WTC11 (cell line): ENCODE measurements at regions not wholly inside any gene's neighbourhood (a gene's known extent, or its start where the extent isn't known, plus 50 kb on each side); places are given as distances from the start of the nearest gene placed in this dataset.

Source experiments
- CREB1 ChIP-seq: sonication (generic); formaldehyde crosslinking; IDR thresholded peaks from 2 replicates; pipeline ENCODE4 v1.8.0; 2023; ENCODE audit warnings: mild to moderate bottlenecking, missing genetic modification reagents
- IRF2 ChIP-seq: sonication (generic); formaldehyde crosslinking; IDR thresholded peaks from 2 replicates; pipeline ENCODE4 v1.8.0; 2022; ENCODE audit warnings: low read depth, missing genetic modification reagents, borderline replicate concordance
- JUN ChIP-seq: sonication (generic); formaldehyde crosslinking; IDR thresholded peaks from 2 replicates; pipeline ENCODE4 v1.8.0; 2023; ENCODE audit warnings: mild to moderate bottlenecking, missing genetic modification reagents
- NR1H2 ChIP-seq: sonication (generic); formaldehyde crosslinking; IDR thresholded peaks from 2 replicates; pipeline ENCODE4 v1.9.0; 2021; ENCODE audit warnings: mild to moderate bottlenecking, moderate library complexity, missing genetic modification reagents
- NR3C1 ChIP-seq: sonication (generic); formaldehyde crosslinking; conservative IDR thresholded peaks from 2 replicates; pipeline ENCODE4 v1.8.1; 2023; ENCODE audit warnings: low read depth, mild to moderate bottlenecking, missing genetic modification reagents
- SP1 ChIP-seq: sonication (generic); formaldehyde crosslinking; conservative IDR thresholded peaks from 2 replicates; pipeline ENCODE4 v1.8.1; 2022; ENCODE audit warnings: missing genetic modification reagents
- TF ChIP-seq, protein P1 (sequence below): fragments of 250-450 bp; sonication (Bioruptor Pico); IDR thresholded peaks from 2 replicates; pipeline ENCODE4 v2.1.2; 2022; ENCODE audit warnings: mild to moderate bottlenecking, moderate library complexity
- TF ChIP-seq, protein P2 (sequence below): sonication (generic); formaldehyde crosslinking; IDR thresholded peaks from 2 replicates; pipeline ENCODE4 v1.8.1; 2022; ENCODE audit warnings: mild to moderate bottlenecking, missing genetic modification reagents, moderate library complexity, borderline replicate concordance
- TF ChIP-seq, protein P3 (sequence below): fragments of 200-600 bp; IDR thresholded peaks from 2 replicates; pipeline ENCODE4 v1.8.0; 2022; ENCODE audit warnings: antibody characterized with exemption
- TF ChIP-seq, protein P4 (sequence below): fragments of 250-450 bp; sonication (Bioruptor Pico); conservative IDR thresholded peaks from 2 replicates; pipeline ENCODE4 v1.9.0; 2021; ENCODE audit warnings: mild to moderate bottlenecking
- TF ChIP-seq, protein P5 (sequence below): sonication (generic); formaldehyde crosslinking; IDR thresholded peaks from 2 replicates; pipeline ENCODE4 v1.8.0; 2022; ENCODE audit warnings: mild to moderate bottlenecking, missing genetic modification reagents
- TF ChIP-seq, protein P6 (sequence below): sonication (generic); formaldehyde crosslinking; conservative IDR thresholded peaks from 2 replicates; pipeline ENCODE4 v1.8.1; 2022; ENCODE audit warnings: mild to moderate bottlenecking, missing genetic modification reagents

DNA sequence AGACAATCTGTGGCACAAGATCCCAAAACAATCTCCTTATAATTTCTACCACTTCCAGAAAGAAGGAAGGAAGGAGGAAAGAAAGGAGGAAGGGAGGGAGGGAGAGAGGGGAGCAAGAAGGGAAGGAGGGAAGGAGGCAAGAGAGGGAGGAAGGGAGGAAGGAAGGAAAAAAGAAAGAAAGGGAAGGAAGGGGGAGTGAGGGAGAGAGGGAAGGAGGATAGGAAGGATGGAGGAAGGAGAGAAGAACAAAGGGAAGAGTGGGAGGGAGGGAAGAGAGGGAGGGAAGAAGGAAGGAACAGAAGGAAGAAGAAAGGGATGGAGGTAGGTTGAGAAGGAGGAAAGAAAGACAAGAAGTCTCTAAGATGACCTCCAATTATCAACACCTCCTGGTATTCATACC, 185.5 kb upstream of the NFE2L3 start:
- TF ChIP-seq, protein P1, sequence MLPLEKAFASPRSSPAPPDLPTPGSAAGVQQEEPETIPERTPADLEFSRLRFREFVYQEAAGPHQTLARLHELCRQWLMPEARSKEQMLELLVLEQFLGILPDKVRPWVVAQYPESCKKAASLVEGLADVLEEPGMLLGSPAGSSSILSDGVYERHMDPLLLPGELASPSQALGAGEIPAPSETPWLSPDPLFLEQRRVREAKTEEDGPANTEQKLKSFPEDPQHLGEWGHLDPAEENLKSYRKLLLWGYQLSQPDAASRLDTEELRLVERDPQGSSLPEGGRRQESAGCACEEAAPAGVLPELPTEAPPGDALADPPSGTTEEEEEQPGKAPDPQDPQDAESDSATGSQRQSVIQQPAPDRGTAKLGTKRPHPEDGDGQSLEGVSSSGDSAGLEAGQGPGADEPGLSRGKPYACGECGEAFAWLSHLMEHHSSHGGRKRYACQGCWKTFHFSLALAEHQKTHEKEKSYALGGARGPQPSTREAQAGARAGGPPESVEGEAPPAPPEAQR: no peak
- no peak for TF ChIP-seq IRF2
- TF ChIP-seq CREB1 (CRISPR knock-in tag): no peak
- TF ChIP-seq, protein P2, sequence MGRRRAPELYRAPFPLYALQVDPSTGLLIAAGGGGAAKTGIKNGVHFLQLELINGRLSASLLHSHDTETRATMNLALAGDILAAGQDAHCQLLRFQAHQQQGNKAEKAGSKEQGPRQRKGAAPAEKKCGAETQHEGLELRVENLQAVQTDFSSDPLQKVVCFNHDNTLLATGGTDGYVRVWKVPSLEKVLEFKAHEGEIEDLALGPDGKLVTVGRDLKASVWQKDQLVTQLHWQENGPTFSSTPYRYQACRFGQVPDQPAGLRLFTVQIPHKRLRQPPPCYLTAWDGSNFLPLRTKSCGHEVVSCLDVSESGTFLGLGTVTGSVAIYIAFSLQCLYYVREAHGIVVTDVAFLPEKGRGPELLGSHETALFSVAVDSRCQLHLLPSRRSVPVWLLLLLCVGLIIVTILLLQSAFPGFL (CRISPR knock-in tag): no peak
- TF ChIP-seq, protein P3, sequence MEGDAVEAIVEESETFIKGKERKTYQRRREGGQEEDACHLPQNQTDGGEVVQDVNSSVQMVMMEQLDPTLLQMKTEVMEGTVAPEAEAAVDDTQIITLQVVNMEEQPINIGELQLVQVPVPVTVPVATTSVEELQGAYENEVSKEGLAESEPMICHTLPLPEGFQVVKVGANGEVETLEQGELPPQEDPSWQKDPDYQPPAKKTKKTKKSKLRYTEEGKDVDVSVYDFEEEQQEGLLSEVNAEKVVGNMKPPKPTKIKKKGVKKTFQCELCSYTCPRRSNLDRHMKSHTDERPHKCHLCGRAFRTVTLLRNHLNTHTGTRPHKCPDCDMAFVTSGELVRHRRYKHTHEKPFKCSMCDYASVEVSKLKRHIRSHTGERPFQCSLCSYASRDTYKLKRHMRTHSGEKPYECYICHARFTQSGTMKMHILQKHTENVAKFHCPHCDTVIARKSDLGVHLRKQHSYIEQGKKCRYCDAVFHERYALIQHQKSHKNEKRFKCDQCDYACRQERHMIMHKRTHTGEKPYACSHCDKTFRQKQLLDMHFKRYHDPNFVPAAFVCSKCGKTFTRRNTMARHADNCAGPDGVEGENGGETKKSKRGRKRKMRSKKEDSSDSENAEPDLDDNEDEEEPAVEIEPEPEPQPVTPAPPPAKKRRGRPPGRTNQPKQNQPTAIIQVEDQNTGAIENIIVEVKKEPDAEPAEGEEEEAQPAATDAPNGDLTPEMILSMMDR: no peak
- no peak for TF ChIP-seq NR1H2 (CRISPR knock-in tag)
- TF ChIP-seq JUN: no peak
- TF ChIP-seq, protein P4, sequence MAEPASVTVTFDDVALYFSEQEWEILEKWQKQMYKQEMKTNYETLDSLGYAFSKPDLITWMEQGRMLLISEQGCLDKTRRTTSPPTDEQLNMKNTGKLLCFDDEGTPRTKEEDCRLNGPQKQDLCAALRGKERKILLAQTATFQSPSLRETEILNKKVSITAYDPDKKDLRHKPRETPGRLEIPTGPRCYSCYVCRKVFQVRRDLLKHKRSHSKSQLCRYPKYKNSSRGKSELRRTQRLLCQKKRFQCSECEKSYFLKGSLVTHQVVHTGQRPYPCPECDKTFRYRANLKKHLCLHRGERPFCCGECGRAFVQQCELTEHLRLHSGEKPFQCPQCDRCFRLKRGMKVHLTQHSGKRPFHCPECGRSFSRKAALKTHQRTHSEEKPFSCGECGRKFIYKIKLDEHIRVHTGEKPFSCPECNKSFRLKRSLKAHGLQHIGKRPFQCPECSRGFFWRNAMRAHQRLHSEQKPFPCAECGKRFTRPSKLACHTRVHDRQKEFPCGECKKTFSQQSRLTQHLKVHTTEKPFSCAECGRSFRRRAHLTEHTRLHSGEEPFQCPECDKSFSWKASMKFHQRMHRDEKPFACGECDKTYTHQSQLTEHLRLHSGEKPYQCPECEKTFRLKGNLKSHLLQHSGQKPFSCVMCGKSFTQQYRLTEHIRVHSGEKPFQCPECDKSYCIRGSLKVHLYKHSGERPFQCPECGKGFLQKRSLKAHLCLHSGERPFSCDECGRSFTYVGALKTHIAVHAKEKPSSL (CRISPR knock-in tag): no peak
- TF ChIP-seq NR3C1: no peak
- TF ChIP-seq, protein P5, sequence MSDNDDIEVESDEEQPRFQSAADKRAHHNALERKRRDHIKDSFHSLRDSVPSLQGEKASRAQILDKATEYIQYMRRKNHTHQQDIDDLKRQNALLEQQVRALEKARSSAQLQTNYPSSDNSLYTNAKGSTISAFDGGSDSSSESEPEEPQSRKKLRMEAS (CRISPR knock-in tag): no peak
- TF ChIP-seq, protein P6, sequence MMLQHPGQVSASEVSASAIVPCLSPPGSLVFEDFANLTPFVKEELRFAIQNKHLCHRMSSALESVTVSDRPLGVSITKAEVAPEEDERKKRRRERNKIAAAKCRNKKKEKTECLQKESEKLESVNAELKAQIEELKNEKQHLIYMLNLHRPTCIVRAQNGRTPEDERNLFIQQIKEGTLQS: no peak
- no peak for TF ChIP-seq SP1 (CRISPR knock-in tag)
